Tibial nerve (tissue), 4 donors: ENCODE measurements at regions not wholly inside any gene's neighbourhood (a gene's known extent, or its start where the extent isn't known, plus 50 kb on each side); places are given as distances from the start of the nearest gene placed in this dataset.

Experiments used
- DNase-seq, 2 donors: peaks; one replicate each; pipeline ENCODE4 v3.0.0-alpha.2; 2019; ENCODE audit warnings: low spot score in 2 of 2
- H3K27ac ChIP-seq, 4 donors: fragments of 200-600 bp; sonication (generic) in 3 of 4; one replicate each; pipeline ENCODE4 v1.5.1; 2017 to 2019; ENCODE audit warnings: mild to moderate bottlenecking in 1 of 4
- H3K27me3 ChIP-seq, 2 donors: fragments of 200-600 bp; sonication (generic) in 1 of 2; one replicate each; pipeline versions ENCODE4 v1.5.1 to v1.6.0; 2017 to 2019
- H3K36me3 ChIP-seq, 3 donors: fragments of 200-600 bp; sonication (generic); one replicate each; pipeline ENCODE4 v1.5.1; 2018 to 2019
- H3K4me1 ChIP-seq, 4 donors: fragments of 200-600 bp; sonication (generic) in 3 of 4; one replicate each; pipeline ENCODE4 v1.5.1; 2017 to 2019
- H3K4me3 ChIP-seq, 4 donors: fragments of 200-600 bp; sonication (generic) in 3 of 4; one replicate each; pipeline ENCODE4 v1.5.1; 2017 to 2019; ENCODE audit warnings: mild to moderate bottlenecking in 1 of 4, moderate library complexity in 1 of 4
- H3K9me3 ChIP-seq, 4 donors: fragments of 200-600 bp; sonication (generic) in 3 of 4; one replicate each; pipeline ENCODE4 v1.5.1; 2017 to 2019
- EP300 ChIP-seq, 2 donors: sonication (generic); formaldehyde crosslinking; IDR thresholded peaks; one replicate each; pipeline ENCODE4 v1.6.1; 2017; ENCODE audit warnings: antibody characterized with exemption in 2 of 2, mild to moderate bottlenecking in 1 of 2
- POLR2A ChIP-seq, 2 donors: fragments of 450-650 bp; IDR thresholded peaks; one replicate each; pipeline ENCODE4 v1.6.1; 2017; ENCODE audit warnings: antibody characterized with exemption in 2 of 2, mild to moderate bottlenecking in 2 of 2, moderate library complexity in 2 of 2
- WGBS, 2 donors: methylation state at CpG; one replicate each; pipeline ENCODE4 v1.1.5; 2018; 5-methylcytosine and 5-hydroxymethylcytosine counted together
- TF ChIP-seq, protein P1 (sequence below), 5 experiments: fragments of 200-600 bp in 3 of 5; fragments of 450-650 bp in 2 of 5; sonication (generic) in 3 of 5; IDR thresholded peaks; one replicate each; pipeline ENCODE4 v1.5.1; 2016 to 2019; ENCODE audit warnings: antibody characterized with exemption in 5 of 5, mild to moderate bottlenecking in 3 of 5, moderate library complexity in 2 of 5

GRCh38 chr11:36997656-36998055 lies 399.6 kb upstream of the RAG2 start:
- TF ChIP-seq EP300 (IDR thresholded peaks at IDR 0.05): no peak
- TF ChIP-seq, protein P1, sequence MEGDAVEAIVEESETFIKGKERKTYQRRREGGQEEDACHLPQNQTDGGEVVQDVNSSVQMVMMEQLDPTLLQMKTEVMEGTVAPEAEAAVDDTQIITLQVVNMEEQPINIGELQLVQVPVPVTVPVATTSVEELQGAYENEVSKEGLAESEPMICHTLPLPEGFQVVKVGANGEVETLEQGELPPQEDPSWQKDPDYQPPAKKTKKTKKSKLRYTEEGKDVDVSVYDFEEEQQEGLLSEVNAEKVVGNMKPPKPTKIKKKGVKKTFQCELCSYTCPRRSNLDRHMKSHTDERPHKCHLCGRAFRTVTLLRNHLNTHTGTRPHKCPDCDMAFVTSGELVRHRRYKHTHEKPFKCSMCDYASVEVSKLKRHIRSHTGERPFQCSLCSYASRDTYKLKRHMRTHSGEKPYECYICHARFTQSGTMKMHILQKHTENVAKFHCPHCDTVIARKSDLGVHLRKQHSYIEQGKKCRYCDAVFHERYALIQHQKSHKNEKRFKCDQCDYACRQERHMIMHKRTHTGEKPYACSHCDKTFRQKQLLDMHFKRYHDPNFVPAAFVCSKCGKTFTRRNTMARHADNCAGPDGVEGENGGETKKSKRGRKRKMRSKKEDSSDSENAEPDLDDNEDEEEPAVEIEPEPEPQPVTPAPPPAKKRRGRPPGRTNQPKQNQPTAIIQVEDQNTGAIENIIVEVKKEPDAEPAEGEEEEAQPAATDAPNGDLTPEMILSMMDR (IDR thresholded peaks at IDR 0.05): no peak
- TF ChIP-seq POLR2A (IDR thresholded peaks at IDR 0.05): no peak
- no peaks in the 10 kb centered on the region for H3K9me3 ChIP-seq
- no peaks in the 10 kb centered on the region for H3K4me1 ChIP-seq
- no peak overlapping the region for H3K27ac ChIP-seq
- DNase-seq: no peak
- H3K27me3 ChIP-seq: no peaks in the 10 kb centered on the region
- no peaks in the 10 kb centered on the region for H3K36me3 ChIP-seq
- 79 to 81% methylated on average over 6 of the region's 6 CpGs for WGBS, 2 donors
- H3K4me3 ChIP-seq: no peak overlapping the region

- whole genome bisulfite sequencing, 2 donors: 93 to 94% methylated on average over 3 of the region's 3 CpGs
- no peaks in the 10 kb centered on the region for H3K4me1 ChIP-seq
- no peaks in the 10 kb centered on the region for H3K9me3 ChIP-seq
- no peaks in the 10 kb centered on the region for H3K27me3 ChIP-seq
- no peak for DNase-seq
- no peaks in the 10 kb centered on the region for H3K36me3 ChIP-seq
- H3K4me3 ChIP-seq: no peak overlapping the region
- H3K27ac ChIP-seq: no peak overlapping the region
- TF ChIP-seq EP300 (IDR thresholded peaks at IDR 0.05) (no peak), POLR2A (IDR thresholded peaks at IDR 0.05) (no peak)
- TF ChIP-seq, protein P1 (IDR thresholded peaks at IDR 0.05): no peak
These were observed 398.8 kb upstream of the RAG2 start for GRCh38 chr11:36996795-36997194.

DNA sequence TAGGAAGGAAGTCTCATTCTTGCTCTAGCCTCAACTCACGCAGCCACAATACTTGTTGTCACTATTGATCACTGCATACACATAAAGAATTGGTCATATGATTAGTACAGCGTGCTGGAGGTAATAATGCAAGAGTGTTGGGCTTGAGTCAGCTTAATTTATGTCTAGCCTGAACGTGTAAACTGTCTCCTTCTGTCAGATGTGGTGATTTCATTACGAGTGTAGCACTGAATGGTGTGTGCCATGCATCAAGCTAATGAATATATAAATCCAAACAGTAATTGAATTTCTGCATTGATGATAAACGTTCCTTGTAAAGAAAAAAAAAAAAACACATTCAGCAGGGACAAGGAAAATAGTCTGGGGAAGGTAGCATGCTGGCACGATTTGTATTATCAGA lies 396.2 kb upstream of the RAG2 start:
- Histone ChIP-seq H3K9me3 (no peaks in the 10 kb centered on the region), H3K27me3 (no peaks in the 10 kb centered on the region), H3K4me3 (no peak overlapping the region), H3K4me1 (no peaks in the 10 kb centered on the region), H3K36me3 (no peaks in the 10 kb centered on the region), H3K27ac (no peak overlapping the region)
- DNase-seq: no peak
- TF ChIP-seq, protein P1 (IDR thresholded peaks at IDR 0.05): no peak
- TF ChIP-seq POLR2A (IDR thresholded peaks at IDR 0.05) (no peak), EP300 (IDR thresholded peaks at IDR 0.05) (no peak)
- WGBS, 2 donors: 73 to 78% methylated on average over 6 of the region's 6 CpGs

DNA sequence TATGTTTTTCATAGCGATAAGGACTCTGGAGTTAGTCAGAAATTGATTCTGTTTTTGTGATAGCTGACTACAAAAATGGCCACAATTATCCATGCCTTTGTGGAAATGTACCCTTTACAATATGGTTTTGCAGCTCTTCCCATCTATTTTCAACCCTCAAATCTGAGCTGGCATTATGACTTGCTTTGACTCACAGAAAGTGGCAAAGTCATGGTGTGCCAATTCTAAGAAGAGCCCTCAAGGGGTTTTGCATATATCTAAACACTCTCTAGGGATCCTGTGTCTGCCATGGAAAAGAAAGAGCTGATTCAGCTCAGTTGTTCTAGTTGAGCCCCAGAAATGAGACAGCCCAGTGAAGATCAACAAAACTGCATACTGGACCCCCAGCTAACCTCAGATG lies 390.5 kb upstream of the RAG2 start:
- WGBS, 2 donors: 89 to 91% methylated on average over 1 of the region's 1 CpG
- H3K27me3 ChIP-seq: no peaks in the 10 kb centered on the region
- no peak overlapping the region for H3K27ac ChIP-seq
- H3K4me1 ChIP-seq: no peaks in the 10 kb centered on the region
- TF ChIP-seq EP300 (IDR thresholded peaks at IDR 0.05): no peak
- no peak for TF ChIP-seq POLR2A (IDR thresholded peaks at IDR 0.05)
- TF ChIP-seq, protein P1 (IDR thresholded peaks at IDR 0.05): no peak
- no peaks in the 10 kb centered on the region for H3K36me3 ChIP-seq
- H3K9me3 ChIP-seq: no peaks in the 10 kb centered on the region
- no peak for DNase-seq
- no peak overlapping the region for H3K4me3 ChIP-seq

DNA sequence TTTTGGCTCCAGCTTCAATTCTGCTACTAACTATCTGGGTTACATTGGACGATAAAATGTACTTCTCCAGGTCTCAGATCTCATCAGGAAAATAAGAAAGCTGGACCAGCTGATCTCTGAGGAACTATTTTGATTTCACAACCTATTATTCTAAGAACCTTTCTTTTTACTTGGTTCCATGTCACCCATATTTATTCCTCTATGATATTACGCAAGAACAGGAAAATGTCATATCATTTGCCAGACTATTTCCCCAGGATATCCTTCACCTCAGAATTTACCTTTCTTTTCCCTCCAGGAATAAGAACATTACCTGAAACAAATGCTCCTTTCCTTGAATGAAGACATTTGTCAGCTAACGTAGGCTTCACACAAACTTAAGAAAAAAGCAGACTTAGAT lies 387.5 kb upstream of the RAG2 start:
- H3K36me3 ChIP-seq: no peaks in the 10 kb centered on the region
- WGBS, 2 donors: 87 to 92% methylated on average over 3 of the region's 3 CpGs
- no peak overlapping the region for H3K27ac ChIP-seq
- H3K4me1 ChIP-seq: no peaks in the 10 kb centered on the region
- TF ChIP-seq, protein P1 (IDR thresholded peaks at IDR 0.05): no peak
- TF ChIP-seq EP300 (IDR thresholded peaks at IDR 0.05) (no peak), POLR2A (IDR thresholded peaks at IDR 0.05) (no peak)
- no peak for DNase-seq
- no peak overlapping the region for H3K4me3 ChIP-seq
- H3K9me3 ChIP-seq: peaks cover 0 to 4% (median 0%) of the 10 kb centered on the region in 4 donors
- no peaks in the 10 kb centered on the region for H3K27me3 ChIP-seq
